ENCODE measurements at regions not wholly inside any gene's neighbourhood (a gene's known extent, or its start where the extent isn't known, plus 50 kb on each side); places are given as distances from the start of the nearest gene placed in this dataset.
A peak's percentile ranks its signal among the peaks of the same experiment; 100 is the strongest.

GRCh38 chr9:11206925-11207324 lies 594.1 kb upstream of the PTPRD start:
- POLR2A ChIA-PET: no interaction called here

GRCh38 chr9:11233696-11234095 lies 620.9 kb upstream of the PTPRD start:
- DNase-seq (ENCODE audit: extremely low spot score): no peak
- ChIA-PET POLR2A (no interaction called here), CTCF (no interaction called here)
- TF ChIP-seq FOXK2 (IDR thresholded peaks at IDR 0.05) (no peak), FOXM1 (IDR thresholded peaks at IDR 0.05; ENCODE audit: borderline replicate concordance) (no peak), ARNT (IDR thresholded peaks at IDR 0.05) (no peak), HDGF (IDR thresholded peaks at IDR 0.05; ENCODE audit: borderline replicate concordance) (no peak), NFRKB (IDR thresholded peaks at IDR 0.05) (no peak), PKNOX1 (IDR thresholded peaks at IDR 0.05) (no peak)

More at GRCh38 chr9:11206925-11207324, 594.1 kb upstream of the PTPRD start:
- TF ChIP-seq SP1 (IDR thresholded peaks at IDR 0.05): no peak
- TF ChIP-seq PKNOX1 (IDR thresholded peaks at IDR 0.05): no peak
- no peak for TF ChIP-seq ARNT (IDR thresholded peaks at IDR 0.05)
- no peak for TF ChIP-seq BHLHE40 (IDR thresholded peaks at IDR 0.05; ENCODE audit: borderline replicate concordance)
- TF ChIP-seq CTBP1 (IDR thresholded peaks at IDR 0.05; ENCODE audit: borderline replicate concordance): no peak
- TF ChIP-seq TARDBP (IDR thresholded peaks at IDR 0.05): no peak
- no peak for TF ChIP-seq ELF4 (IDR thresholded peaks at IDR 0.05)
- no peak for TF ChIP-seq ZNF384 (IDR thresholded peaks at IDR 0.05)
- no peak for TF ChIP-seq FOXM1 (IDR thresholded peaks at IDR 0.05; ENCODE audit: borderline replicate concordance)
- no peak for TF ChIP-seq NFRKB (IDR thresholded peaks at IDR 0.05)
- TF ChIP-seq SUZ12 (IDR thresholded peaks at IDR 0.05): no peak
- TF ChIP-seq HDGF (IDR thresholded peaks at IDR 0.05; ENCODE audit: borderline replicate concordance): no peak
- CTCF ChIA-PET: no interaction called here
- no peak for DNase-seq (ENCODE audit: extremely low spot score)

- DNase-seq (ENCODE audit: extremely low spot score): no peak
- ChIA-PET CTCF (no interaction called here), POLR2A (no interaction called here)
- TF ChIP-seq FOXM1 (IDR thresholded peaks at IDR 0.05; ENCODE audit: borderline replicate concordance): no peak
These were observed 622.3 kb upstream of the PTPRD start for GRCh38 chr9:11235061-11235460.

- POLR2A ChIA-PET: no interaction called here
- TF ChIP-seq SUZ12 (IDR thresholded peaks at IDR 0.05) (no peak), SP1 (IDR thresholded peaks at IDR 0.05) (no peak), LEF1 (IDR thresholded peaks at IDR 0.05; ENCODE audit: borderline replicate concordance) (no peak), ZNF384 (IDR thresholded peaks at IDR 0.05) (no peak), FOXA1 (IDR thresholded peaks at IDR 0.05) (no peak), BHLHE40 (IDR thresholded peaks at IDR 0.05; ENCODE audit: borderline replicate concordance) (no peak), PKNOX1 (IDR thresholded peaks at IDR 0.05) (no peak), CTBP1 (IDR thresholded peaks at IDR 0.05; ENCODE audit: borderline replicate concordance) (no peak), FOXM1 (IDR thresholded peaks at IDR 0.05; ENCODE audit: borderline replicate concordance) (no peak), ELF4 (IDR thresholded peaks at IDR 0.05) (no peak)
- CTCF ChIA-PET: no interaction called here
These were observed 629.0 kb upstream of the PTPRD start for GRCh38 chr9:11241779-11242178.

GRCh38 chr9:11257992-11258391 lies 645.2 kb upstream of the PTPRD start:
- POLR2A ChIA-PET: no interaction called here
- TF ChIP-seq SUZ12 (IDR thresholded peaks at IDR 0.05): no peak
- no peak for TF ChIP-seq ZNF384 (IDR thresholded peaks at IDR 0.05)
- no peak for TF ChIP-seq HDGF (IDR thresholded peaks at IDR 0.05; ENCODE audit: borderline replicate concordance)
- no peak for TF ChIP-seq BHLHE40 (IDR thresholded peaks at IDR 0.05; ENCODE audit: borderline replicate concordance)
- no peak for TF ChIP-seq FOXM1 (IDR thresholded peaks at IDR 0.05; ENCODE audit: borderline replicate concordance)
- no peak for TF ChIP-seq CTBP1 (IDR thresholded peaks at IDR 0.05; ENCODE audit: borderline replicate concordance)
- TF ChIP-seq FOXA1 (IDR thresholded peaks at IDR 0.05): no peak
- no peak for TF ChIP-seq L3MBTL2 (conservative IDR thresholded peaks at IDR 0.05)
- no peak for DNase-seq (ENCODE audit: extremely low spot score)
- CTCF ChIA-PET: no interaction called here

More at GRCh38 chr9:11241779-11242178, 629.0 kb upstream of the PTPRD start:
- DNase-seq (ENCODE audit: extremely low spot score): no peak

- peak; percentile 2 for DNase-seq (ENCODE audit: extremely low spot score)
- ChIA-PET CTCF (no interaction called here), POLR2A (no interaction called here)
- no peak for TF ChIP-seq L3MBTL2 (conservative IDR thresholded peaks at IDR 0.05)
- TF ChIP-seq ELF4 (IDR thresholded peaks at IDR 0.05): no peak
- TF ChIP-seq CTBP1 (IDR thresholded peaks at IDR 0.05; ENCODE audit: borderline replicate concordance): no peak
- TF ChIP-seq FOXM1 (IDR thresholded peaks at IDR 0.05; ENCODE audit: borderline replicate concordance): no peak
- TF ChIP-seq SP1 (IDR thresholded peaks at IDR 0.05): no peak
- TF ChIP-seq NFRKB (IDR thresholded peaks at IDR 0.05): no peak
- TF ChIP-seq PKNOX1 (IDR thresholded peaks at IDR 0.05): no peak
- TF ChIP-seq SUZ12 (IDR thresholded peaks at IDR 0.05): no peak
- no peak for TF ChIP-seq BHLHE40 (IDR thresholded peaks at IDR 0.05; ENCODE audit: borderline replicate concordance)
These were observed 656.2 kb upstream of the PTPRD start for GRCh38 chr9:11269036-11269435.
